Thyroid gland (tissue), 4 donors: ENCODE measurements at regions not wholly inside any gene's neighbourhood (a gene's known extent, or its start where the extent isn't known, plus 50 kb on each side); places are given as distances from the start of the nearest gene placed in this dataset.

ENCODE experiments used
- CTCF ChIP-seq, 6 experiments: fragments of 200-600 bp in 3 of 6; fragments of 450-650 bp in 3 of 6; sonication (generic) in 3 of 6; IDR thresholded peaks; one replicate each; pipeline ENCODE4 v1.5.1; 2016 to 2019; ENCODE audit warnings: antibody characterized with exemption in 6 of 6, mild to moderate bottlenecking in 2 of 6, inconsistent platforms in 1 of 6, moderate library complexity in 1 of 6
- POLR2A ChIP-seq, 2 donors: fragments of 450-650 bp; IDR thresholded peaks; one replicate each; pipeline ENCODE4 v1.6.1; 2017; ENCODE audit warnings: antibody characterized with exemption in 2 of 2, mild to moderate bottlenecking in 2 of 2, moderate library complexity in 1 of 2

DNA sequence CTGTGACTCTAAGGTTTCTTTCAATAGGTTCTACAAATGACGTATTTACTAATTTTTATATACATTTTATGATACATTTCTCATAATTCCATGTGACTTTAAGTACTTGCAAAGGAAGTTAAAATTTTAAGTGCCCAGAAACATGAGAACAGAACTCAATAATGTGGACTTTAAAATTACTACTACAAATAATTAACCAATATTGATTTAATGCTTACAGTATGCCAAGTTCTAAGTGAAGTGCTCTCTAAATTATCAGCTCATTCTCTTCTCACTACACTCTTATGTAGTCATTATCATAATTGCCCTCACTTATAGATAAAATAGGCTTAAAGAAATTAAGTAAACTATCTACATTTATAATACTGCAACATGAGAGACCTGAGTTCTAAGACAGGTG lies 1690.7 kb upstream of the CDH9 start:
- TF ChIP-seq CTCF (IDR thresholded peaks at IDR 0.05) = no peak
- TF ChIP-seq POLR2A (IDR thresholded peaks at IDR 0.05) = no peak
